HK-2 (cell line): ENCODE measurements at regions not wholly inside any gene's neighbourhood (a gene's known extent, or its start where the extent isn't known, plus 50 kb on each side); places are given as distances from the start of the nearest gene placed in this dataset.
"Not testable (repeated sequence)": the region's sequence is repeated elsewhere in the genome, so short reads cannot be mapped to it uniquely, and the experiment has no call there.

ENCODE experiments used
- DNase-seq: peaks from one replicate; pipeline ENCODE4 v3.0.0-alpha.2; 2018; ENCODE audit not compliant: unreplicated experiment

- DNase-seq: no peak
Observed at GRCh38 chr2:84137034-84137433, 322.0 kb downstream of the SUCLG1 start.

- no peak for DNase-seq
Observed at GRCh38 chr2:84132370-84132769, 326.7 kb downstream of the SUCLG1 start.

- DNase-seq: no peak
Observed at GRCh38 chr2:84131278-84131830, 327.7 kb downstream of the SUCLG1 start.

- no peak for DNase-seq
Observed at GRCh38 chr2:84129018-84129417, 330.1 kb downstream of the SUCLG1 start.

- not testable (repeated sequence) for DNase-seq
Observed at GRCh38 chr2:84127812-84128211, 331.3 kb downstream of the SUCLG1 start.

- DNase-seq: no peak
Observed at GRCh38 chr2:84126530-84126929, 332.6 kb downstream of the SUCLG1 start.

GRCh38 chr2:84126084-84126483 lies 333.0 kb downstream of the SUCLG1 start:
- DNase-seq: no peak

GRCh38 chr2:84116143-84116542 lies 342.9 kb downstream of the SUCLG1 start:
- DNase-seq: no peak

- DNase-seq: no peak
Observed at GRCh38 chr2:84115173-84115857, 343.8 kb downstream of the SUCLG1 start.

- not testable (repeated sequence) for DNase-seq
Observed at GRCh38 chr2:84103816-84104527, 355.1 kb downstream of the SUCLG1 start.

GRCh38 chr2:84102274-84102673 lies 356.8 kb downstream of the SUCLG1 start:
- DNase-seq: no peak

GRCh38 chr2:84088656-84089055 lies 370.4 kb downstream of the SUCLG1 start:
- no peak for DNase-seq

GRCh38 chr2:84085562-84085961 lies 373.5 kb downstream of the SUCLG1 start:
- DNase-seq: no peak

GRCh38 chr2:84084856-84085255 lies 374.2 kb downstream of the SUCLG1 start:
- no peak for DNase-seq

- DNase-seq: no peak
Observed at GRCh38 chr2:84083984-84084383, 375.1 kb downstream of the SUCLG1 start.

- DNase-seq: no peak
Observed at GRCh38 chr2:84078471-84078870, 380.6 kb downstream of the SUCLG1 start.

GRCh38 chr2:84077496-84077895 lies 381.6 kb downstream of the SUCLG1 start:
- peak; percentile 2 for DNase-seq

GRCh38 chr2:84071050-84071449 lies 388.0 kb downstream of the SUCLG1 start:
- DNase-seq: no peak

GRCh38 chr2:84065857-84066256 lies 393.2 kb downstream of the SUCLG1 start:
- DNase-seq: no peak

GRCh38 chr2:84057917-84058560 lies 401.0 kb downstream of the SUCLG1 start:
- DNase-seq: no peak

GRCh38 chr2:84055816-84056215 lies 403.3 kb downstream of the SUCLG1 start:
- DNase-seq: no peak

GRCh38 chr2:84054577-84054976 lies 404.5 kb downstream of the SUCLG1 start:
- DNase-seq: not testable (repeated sequence)

GRCh38 chr2:84052913-84053312 lies 406.2 kb downstream of the SUCLG1 start:
- DNase-seq: no peak
